ENCODE measurements at regions not wholly inside any gene's neighbourhood (a gene's known extent, or its start where the extent isn't known, plus 50 kb on each side); places are given as distances from the start of the nearest gene placed in this dataset.

- TF ChIP-seq, protein P1, sequence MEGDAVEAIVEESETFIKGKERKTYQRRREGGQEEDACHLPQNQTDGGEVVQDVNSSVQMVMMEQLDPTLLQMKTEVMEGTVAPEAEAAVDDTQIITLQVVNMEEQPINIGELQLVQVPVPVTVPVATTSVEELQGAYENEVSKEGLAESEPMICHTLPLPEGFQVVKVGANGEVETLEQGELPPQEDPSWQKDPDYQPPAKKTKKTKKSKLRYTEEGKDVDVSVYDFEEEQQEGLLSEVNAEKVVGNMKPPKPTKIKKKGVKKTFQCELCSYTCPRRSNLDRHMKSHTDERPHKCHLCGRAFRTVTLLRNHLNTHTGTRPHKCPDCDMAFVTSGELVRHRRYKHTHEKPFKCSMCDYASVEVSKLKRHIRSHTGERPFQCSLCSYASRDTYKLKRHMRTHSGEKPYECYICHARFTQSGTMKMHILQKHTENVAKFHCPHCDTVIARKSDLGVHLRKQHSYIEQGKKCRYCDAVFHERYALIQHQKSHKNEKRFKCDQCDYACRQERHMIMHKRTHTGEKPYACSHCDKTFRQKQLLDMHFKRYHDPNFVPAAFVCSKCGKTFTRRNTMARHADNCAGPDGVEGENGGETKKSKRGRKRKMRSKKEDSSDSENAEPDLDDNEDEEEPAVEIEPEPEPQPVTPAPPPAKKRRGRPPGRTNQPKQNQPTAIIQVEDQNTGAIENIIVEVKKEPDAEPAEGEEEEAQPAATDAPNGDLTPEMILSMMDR (IDR thresholded peaks at IDR 0.05), result no peak
- TF ChIP-seq, protein P2, sequence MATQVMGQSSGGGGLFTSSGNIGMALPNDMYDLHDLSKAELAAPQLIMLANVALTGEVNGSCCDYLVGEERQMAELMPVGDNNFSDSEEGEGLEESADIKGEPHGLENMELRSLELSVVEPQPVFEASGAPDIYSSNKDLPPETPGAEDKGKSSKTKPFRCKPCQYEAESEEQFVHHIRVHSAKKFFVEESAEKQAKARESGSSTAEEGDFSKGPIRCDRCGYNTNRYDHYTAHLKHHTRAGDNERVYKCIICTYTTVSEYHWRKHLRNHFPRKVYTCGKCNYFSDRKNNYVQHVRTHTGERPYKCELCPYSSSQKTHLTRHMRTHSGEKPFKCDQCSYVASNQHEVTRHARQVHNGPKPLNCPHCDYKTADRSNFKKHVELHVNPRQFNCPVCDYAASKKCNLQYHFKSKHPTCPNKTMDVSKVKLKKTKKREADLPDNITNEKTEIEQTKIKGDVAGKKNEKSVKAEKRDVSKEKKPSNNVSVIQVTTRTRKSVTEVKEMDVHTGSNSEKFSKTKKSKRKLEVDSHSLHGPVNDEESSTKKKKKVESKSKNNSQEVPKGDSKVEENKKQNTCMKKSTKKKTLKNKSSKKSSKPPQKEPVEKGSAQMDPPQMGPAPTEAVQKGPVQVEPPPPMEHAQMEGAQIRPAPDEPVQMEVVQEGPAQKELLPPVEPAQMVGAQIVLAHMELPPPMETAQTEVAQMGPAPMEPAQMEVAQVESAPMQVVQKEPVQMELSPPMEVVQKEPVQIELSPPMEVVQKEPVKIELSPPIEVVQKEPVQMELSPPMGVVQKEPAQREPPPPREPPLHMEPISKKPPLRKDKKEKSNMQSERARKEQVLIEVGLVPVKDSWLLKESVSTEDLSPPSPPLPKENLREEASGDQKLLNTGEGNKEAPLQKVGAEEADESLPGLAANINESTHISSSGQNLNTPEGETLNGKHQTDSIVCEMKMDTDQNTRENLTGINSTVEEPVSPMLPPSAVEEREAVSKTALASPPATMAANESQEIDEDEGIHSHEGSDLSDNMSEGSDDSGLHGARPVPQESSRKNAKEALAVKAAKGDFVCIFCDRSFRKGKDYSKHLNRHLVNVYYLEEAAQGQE (IDR thresholded peaks at IDR 0.05; ENCODE audit: insufficient read depth in 1 of 2, low read depth in 2 of 2, low read length in 1 of 2), result no peak
- no peak for TF ChIP-seq POLR2AphosphoS5 (IDR thresholded peaks at IDR 0.05; ENCODE audit: low read depth, low read length)
Observed at GRCh38 chr20:52490711-52491430, 299.3 kb upstream of the ZFP64 start.
